GM19397 (cell line): ENCODE measurements at regions not wholly inside any gene's neighbourhood (a gene's known extent, or its start where the extent isn't known, plus 50 kb on each side); places are given as distances from the start of the nearest gene placed in this dataset.

ENCODE experiments used
- ATAC-seq: cut with Tn5 transposase; IDR thresholded peaks from one replicate; pipeline ENCODE4 v1.9.1; 2021; ENCODE audit warnings: mild to moderate bottlenecking, moderate library complexity; ENCODE audit not compliant: unreplicated experiment

DNA sequence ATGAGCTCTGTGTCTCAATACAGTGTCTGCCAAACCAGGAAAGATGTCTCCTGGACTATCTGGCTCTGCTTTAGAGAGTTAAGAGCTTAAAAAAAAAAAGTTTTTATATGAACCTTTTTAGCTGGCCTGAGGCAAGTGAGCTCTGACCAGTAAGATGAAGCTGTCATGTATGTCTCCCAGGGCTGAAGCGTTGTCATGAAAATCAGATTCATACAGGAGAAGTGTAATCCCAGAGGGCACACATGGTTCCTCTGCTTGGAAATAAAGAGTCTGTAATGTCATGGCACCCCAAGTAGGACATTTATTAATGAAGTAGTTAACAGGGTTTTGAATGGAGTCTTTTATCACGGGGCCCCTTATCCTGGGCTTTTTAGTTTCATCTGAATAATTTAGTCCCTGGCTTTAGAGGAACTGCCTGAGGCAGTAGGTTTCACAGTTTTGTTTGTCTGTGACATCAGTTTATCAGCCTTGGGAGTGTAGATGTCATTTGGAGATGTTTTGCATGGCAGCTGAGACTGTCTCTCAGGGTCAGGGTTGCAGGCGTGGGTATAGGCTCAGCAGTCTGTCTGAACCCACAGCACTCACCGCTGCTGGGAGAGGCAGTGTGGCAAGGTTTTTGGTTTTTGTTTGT is 223.3 kb downstream of the DIRAS2 start:
- ATAC-seq = no peak

DNA sequence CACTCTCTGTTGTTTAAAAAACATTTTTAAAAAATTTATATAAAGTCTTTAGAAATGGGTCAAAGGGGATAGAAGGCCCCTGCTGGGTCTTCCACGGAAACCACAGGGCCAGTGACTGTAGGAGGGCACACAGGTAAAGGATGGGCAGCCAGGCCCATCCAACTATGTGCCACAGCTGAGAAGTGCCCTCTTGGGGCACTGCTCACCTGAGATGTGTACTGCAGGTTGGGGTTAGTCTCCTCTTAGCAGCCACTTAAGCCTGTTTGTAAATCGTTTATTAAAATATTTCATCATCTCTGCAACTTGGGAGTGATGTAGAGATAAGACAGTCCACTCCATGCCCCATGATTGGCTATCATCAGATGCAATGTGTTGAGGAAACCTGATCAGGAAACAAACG is 222.4 kb downstream of the DIRAS2 start:
- ATAC-seq = no peak

DNA sequence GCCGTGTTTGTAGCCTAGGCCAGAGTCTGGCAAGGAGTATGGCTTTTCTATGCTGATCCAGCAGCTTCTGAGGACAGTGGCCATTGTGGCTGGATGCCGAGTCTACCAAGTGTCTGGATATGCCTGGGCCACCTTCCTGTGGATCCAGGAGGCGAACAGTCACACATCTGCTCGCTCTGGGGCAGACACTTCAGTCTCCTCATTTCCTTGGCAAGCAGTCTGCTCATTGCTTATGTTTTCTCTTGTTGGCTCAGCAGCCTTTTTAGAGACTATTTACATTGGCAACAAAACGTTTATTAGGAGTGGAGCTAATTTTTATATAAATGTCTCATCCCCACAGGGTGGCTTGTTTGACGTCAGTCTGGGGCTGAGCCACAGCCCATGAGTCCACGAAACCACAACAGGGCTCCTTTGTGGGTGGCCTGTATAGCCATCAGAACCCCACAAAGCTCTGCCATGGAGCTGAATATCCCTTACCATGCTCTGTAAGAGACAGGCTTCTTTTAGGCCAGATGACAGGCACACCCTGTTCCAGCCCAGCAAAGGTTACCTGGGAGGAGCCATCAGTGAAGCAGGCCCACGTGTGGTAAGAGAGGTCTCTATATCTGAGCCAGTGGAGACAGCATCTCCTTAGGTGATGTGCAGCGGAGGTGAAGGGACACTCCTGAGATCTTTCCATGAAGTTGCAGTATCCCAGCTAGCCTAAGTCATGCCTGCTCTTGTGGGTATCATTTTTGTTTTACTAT is 221.7 kb downstream of the DIRAS2 start:
- ATAC-seq = no peak

DNA sequence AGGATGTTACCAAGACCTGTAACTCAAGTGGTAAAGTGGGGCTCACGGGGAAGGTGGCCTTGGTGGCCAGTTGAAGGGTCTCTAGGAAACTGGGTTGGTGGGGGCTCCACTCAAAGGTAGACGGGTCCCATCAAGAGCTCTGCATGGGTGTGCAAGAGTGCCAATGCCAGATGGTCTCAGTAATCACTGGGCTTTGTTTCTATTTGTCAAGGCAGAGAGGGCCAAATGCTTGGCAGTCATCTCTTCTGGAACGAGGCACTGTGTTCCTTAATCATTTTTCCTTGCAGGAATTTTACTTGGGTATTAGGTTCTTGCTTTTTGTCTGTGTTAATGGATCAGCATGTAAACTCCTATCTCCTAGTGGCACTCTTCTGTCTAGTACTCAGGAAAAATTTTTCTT is 220.8 kb downstream of the DIRAS2 start:
- ATAC-seq = no peak

DNA sequence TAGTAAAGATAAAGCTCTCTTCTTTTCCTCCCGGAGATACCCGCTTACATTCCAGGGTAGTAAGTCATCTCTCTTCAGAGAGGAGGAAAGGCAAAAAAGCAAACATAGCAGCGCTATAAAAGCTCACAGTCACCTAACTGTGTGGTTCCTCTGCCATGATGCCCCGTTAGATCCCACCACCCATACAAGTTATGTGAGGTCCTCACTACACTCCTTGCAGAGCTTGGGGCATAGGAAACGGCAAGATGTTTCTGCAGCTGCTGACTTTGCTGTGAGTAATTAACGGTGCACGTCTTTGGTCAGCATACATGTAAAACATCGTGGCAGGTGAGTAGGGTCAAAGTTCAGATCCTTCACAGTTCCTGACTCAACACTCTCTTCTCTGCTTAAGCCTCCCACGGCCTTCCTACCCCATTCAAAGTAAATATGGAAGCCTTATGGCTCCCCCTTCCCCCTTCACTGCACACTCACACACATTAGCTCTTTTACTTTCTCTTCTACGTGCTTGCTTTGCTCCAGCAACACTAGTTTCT is 218.9 kb downstream of the DIRAS2 start:
- no peak for ATAC-seq

DNA sequence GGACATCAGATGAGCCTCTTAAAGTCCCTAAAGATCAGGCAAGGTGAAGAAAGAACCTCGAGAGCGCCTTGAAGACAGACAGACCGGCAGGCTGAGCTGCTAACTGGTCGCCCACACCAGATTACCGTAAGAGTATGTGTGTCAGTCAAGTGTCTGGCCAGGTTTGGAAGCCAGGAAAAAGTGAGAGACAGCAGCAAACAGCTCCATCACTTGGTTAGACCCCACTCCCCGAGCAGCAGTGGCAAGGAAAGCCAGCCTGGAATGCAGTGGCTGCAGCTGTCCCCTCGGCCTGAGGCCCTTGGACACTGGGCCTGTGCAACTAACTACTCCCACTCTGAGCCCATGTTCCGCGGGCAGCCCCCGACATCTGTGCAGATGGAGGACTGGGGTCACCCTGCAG is 214.1 kb downstream of the DIRAS2 start:
- no peak for ATAC-seq

DNA sequence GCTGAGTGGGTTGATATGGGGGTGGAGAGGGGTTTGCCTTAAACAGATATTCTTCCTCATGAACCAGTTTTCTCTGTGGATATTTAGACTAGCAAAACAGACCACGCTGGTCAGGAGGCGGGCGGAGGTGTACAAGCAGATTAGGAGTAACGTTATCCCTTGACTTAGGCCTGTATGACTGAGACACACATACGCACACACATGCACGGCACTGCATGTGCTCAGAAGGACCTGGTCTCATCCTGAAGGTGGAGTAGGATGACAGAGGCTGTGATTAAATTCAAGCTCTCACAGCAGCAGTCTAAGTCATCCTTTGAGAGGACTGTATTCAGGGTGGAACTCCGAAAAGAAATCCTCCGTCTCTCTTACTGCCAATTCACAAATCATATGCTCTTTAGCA is 209.7 kb downstream of the DIRAS2 start:
- ATAC-seq = no peak

DNA sequence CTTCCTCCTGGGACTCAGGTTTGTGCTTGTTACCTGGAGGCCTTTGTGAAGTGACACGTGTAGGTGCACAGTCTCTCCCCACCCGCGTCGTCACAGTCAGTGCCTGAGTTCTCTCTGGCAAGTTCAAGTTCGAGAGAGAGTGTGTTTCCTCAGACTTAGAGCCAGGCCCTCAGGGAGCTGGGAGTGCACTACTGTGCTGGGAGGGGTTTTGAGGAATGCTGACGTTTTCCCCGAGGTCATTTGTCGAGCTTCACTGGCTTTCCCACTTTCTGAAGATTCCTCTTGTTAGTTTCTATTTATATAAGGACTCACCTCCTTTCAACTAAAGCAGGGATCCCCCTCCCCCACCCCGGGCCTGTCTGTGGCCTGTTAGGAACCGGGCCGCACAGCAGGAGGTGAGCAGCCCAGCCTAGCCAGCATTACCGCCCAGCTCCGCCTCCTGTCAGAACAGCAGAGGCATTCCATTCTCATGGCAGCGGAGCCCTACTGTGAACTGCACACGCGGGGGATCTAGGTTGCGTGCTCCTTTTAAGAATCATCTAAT is 209.2 kb downstream of the DIRAS2 start:
- no peak for ATAC-seq

DNA sequence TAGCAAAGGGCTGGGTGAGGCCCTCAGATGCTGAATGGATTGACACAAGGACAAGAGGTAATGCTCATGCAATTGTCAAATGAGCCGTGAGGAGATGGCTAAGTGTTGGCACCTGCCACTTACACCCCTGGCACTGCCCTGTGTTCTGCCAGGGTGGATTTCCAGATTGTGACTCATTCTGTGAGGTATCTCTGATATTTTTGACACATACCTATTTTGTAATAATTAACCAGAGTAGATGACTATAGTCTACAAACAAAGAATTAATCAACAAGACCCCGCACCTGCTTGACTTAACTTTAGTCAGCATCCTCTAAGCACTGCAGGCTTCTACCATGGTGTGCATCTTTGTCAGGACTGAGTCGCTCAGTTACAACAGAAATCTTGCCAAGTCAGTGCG is 200.8 kb downstream of the DIRAS2 start:
- ATAC-seq = no peak

DNA sequence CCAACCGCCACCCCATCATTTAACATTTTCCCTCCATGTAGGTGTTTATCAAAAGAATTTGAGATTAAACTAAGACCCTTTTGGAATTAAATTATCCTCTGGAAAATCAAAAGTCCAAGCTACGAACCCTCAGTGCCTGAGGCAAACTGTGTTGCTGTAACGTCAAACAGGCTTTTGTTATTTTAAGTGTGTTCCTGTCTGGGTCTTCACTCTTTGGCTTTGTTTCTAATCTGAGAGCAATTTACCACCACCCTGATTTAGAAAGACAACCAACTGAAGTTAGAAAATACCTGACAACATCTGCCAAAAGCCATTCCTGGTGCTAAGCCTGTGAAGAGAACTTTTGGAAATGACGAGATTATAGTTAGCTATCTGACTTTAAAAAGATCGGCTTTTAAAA is 199.9 kb downstream of the DIRAS2 start:
- ATAC-seq = no peak

DNA sequence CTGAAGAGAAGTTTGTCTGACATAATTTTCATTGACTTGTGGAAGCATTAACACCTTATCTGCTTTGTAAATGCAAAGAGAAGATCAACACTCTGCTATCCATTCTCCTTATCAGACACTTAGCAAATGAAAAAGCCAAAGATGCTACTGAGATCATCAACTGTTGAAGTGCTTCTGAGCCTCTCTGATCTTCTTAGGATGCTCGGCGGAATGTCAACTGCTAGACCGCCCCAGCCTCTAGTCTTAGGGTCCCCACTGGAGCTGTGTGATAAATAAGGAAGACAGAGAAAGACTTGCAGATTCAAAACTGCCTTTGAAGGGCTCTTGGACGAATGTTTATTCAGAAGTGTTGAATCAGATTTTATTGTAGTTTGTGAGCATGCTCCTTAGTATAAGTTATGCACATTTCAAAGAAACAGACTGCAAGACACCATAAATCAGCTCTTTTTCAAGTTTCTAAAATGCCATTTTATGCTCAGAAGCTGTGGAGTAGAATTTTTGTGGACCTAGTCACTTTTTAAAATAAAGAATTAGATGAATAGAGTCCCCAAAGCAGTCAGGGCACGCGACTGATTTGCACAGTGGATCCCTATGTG is 197.9 kb downstream of the DIRAS2 start:
- ATAC-seq = no peak

DNA sequence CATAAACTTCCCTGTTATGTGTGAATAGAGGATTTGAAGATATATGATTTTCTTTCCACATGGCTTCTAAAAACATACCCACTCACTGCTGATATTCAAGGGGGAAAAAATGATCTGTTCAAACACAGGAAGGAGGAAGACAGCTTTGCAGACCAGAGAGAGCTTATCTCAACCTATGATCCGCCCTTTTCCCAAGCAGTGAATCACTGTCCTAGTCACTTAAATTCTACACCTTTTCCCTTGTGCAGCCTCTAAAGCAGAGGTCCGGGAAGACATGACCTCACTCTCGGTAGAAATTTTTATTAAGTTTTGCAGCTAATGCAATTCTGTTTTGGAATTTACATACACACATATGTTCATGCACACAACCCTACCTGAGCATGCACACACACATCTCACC is 197.2 kb downstream of the DIRAS2 start:
- ATAC-seq = no peak

DNA sequence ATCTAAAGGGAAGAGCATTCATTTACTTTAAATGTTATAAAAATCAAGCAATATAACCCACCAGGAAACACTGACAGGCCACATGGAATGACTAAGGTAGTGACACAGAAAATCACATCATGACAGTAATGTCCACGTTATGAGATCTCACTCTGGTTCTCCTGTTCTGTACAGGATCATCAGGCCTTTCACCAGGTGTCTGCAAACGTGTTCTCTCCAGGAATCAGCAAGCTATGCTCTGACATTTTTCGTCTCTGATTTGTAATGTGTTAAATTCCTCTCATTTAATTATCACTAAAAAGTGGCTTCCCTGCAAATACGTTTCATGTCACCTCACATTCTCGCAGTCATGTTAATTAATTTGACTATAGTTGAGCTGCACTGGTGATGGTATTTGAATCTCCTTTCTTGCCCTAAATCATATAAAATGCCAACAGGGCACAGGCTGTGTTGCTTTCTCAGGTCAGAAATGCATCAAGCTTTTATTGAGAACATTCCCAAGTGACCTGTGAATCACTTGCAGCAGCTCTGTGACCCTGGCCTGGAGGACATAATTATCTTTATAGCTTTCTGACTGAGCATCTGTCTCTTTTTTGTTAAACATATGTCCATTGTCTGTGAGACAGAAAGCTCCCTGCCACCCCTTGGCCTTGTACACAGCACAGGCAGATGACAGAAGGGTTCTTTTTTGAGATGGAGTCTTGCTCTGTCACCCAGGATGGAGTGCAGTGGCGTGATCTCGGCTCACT is 196.2 kb downstream of the DIRAS2 start:
- ATAC-seq = no peak

DNA sequence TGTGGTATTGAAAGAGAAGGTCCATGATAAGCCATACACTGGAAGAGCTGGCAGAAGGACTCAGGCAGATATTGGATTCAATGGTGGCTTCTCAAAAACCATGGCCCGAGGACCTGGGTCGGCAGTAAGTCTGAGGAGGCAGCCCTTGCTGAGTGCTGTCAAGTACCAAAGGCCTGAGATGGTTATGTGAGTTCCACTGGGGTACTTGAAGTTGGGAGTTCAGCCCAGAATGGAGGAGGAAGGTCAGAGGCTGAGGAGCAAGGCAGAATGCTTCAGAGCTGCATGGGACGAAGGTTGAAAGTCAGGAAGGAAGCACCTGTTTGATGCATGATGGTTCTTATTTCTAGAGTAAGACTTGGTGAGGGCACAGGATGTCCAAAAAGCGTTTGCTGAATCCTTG is 194.9 kb downstream of the DIRAS2 start:
- no peak for ATAC-seq

DNA sequence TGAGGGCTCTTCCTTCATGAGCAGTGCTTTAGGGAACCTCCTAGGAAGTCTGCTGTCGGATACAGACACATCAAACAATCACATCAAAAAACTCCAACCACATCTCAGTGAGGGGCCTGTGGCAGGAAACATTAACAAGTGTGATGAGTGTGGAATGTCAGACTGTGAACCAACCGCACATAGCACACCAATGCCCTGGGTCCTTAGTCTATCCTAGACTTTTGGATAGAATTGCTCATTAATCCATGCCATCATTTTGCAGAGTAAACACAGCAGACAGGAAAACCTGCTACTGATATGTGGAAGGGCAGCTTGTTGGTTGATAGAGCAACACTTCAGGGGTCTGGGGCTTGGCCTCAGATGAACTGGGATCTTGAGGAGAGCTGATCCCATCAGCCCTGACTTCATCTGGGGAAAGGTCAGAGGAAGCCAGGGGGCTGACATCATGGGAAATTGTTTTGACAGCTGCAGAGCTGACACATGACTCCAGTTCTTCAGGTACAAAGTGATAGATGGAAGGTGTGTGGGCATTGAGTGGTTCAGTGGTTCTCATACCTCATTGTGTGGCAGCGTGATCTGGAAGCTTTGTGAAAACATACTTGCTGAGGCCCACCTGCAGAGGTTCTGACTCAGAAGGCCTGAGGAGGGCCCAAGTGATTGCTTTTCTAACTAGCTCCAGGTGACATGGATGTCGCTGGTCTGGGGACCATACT is 193.3 kb downstream of the DIRAS2 start:
- no peak for ATAC-seq

DNA sequence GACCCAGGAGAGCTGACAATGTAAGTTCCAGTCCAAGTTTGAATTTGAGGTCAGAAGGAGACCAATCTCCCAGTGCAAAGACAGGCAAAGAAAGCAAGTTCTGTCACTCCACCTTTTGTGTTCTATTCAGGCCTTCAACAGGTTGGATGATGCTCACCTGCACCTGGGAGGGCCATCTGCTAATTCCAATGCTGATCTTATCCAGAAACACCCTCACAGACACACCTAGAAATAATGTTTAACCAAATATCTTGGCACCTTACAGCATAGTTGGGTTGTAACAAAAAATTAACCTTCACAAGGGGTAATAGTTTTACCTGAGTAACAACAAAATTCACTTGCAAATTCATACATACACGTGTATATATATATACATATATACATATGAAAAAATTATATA is 190.8 kb downstream of the DIRAS2 start:
- ATAC-seq = no peak

DNA sequence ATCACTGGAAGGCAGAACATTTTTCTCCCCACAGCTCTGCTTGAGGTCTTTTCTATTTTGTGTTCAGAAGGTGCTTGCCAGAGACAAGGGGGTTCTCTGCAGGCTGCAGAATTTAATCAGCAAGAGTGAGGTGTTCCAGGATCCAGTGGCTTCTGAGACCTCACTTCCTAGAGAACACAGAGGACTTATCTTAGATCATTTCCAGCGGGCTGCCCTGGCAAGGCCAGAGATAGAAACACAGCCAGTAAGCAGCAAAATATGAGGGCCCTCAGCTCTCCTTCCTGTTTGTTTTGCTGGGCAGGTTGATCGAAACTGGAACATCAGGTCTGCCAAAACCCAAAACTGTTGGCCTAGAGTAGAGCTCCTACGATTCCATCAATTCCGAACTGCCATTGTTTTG is 187.3 kb downstream of the DIRAS2 start:
- ATAC-seq = no peak

DNA sequence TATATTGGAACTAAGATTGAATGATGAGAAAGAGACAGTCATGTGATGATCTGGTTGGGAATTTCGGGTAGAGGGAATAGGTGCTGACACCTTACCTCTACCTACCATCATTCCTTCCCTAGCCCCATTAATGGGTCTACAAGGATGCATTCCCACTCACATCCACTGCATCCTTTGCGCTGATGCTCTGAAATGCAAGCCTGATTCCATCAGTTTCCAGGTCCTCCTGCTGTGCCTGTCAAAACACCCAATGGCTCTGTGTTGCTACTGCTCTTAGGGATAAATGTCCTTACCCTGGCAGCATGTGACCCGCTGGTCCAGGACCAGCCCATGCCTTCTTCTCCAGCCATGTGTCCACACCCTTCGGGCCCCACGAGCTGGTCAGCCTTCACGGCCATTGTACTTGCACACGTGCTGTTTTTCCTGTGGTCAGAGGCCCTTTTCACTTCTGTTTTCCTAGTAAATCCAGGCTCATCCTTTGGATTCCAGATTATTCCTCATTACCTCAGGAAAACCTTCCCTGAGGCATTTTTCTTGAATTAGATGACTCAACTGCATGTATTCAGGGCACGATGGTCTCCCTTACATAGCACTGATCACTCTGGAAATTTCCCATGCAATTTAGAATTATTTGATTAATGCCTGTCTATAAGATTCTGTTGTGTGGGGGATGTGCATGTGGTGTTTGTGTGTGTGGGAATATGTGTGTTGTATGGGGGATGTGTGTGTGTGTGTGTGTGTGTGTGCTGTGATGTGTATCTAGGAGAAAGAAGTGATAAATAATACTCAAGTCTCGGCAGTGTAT is 185.0 kb downstream of the DIRAS2 start:
- no peak for ATAC-seq

DNA sequence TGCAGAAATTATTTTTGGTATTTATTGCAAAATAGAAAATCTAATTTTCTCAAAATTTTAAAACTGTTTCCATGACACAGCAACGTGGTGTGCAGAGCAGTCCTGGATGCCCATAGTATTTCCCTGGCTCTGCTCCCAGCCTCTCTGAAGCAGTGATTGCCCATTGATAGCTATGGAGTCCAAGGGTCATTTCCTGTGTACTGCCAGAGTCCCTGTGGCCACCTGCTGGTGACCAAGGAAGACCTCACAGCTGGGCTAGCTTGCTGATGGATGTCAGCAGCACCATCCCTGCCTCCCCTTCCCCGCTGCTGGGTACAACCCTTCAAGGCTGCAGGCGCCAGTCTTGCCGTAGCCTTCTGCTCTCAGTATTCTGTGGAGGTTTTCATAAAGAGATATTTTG is 184.1 kb downstream of the DIRAS2 start:
- ATAC-seq = no peak

DNA sequence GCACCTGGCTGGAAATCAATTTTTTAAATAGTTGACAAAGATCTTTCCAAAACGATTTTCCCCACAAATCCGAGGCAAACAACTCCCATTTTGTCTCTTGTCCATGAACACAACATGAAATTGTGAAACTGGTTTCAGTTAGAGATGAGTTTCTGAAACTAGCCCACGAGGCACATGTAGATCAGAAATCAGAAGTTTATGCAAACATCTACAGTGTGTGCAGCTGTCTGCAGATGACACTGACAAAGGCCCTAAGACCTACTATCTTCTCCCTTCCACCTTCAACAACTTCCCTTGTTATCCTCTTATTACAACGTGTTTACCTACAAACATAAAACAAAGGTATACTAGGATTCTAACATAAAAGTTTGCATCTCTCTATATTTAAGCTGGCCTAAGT is 183.3 kb downstream of the DIRAS2 start:
- no peak for ATAC-seq
